GM23338 (cell line): ENCODE measurements at regions not wholly inside any gene's neighbourhood (a gene's known extent, or its start where the extent isn't known, plus 50 kb on each side); places are given as distances from the start of the nearest gene placed in this dataset.

Source experiments
- ATAC-seq: fragments of 200-7000 bp; cut with Tn5 transposase; 3 replicates; pipeline ENCODE4 v1.9.1; 2020
- DNase-seq: peaks from one replicate; pipeline ENCODE4 v3.0.0-alpha.2; 2015; ENCODE audit warnings: low spot score
- H2AFZ ChIP-seq: fragments of 200-600 bp; sonication (generic); 2 replicates; pipeline ENCODE4 v1.8.0; 2016; ENCODE audit warnings: antibody characterized with exemption, mild to moderate bottlenecking, moderate library complexity
- H3F3A ChIP-seq: fragments of 200-600 bp; sonication (generic); replicated peaks from 2 replicates; pipeline ENCODE4 v1.8.0; 2017; ENCODE audit warnings: antibody characterized with exemption, mixed run types, low read depth
- H3K27ac ChIP-seq: fragments of 200-600 bp; sonication (generic); 2 replicates; pipeline ENCODE4 v1.6.1; 2016; ENCODE audit warnings: low read depth
- H3K27me3 ChIP-seq: fragments of 200-600 bp; sonication (generic); 2 replicates; pipeline ENCODE4 v1.8.0; 2016; ENCODE audit warnings: mild to moderate bottlenecking, mixed run types, moderate library complexity; ENCODE audit not compliant: insufficient read depth
- H3K36me3 ChIP-seq: fragments of 200-600 bp; sonication (generic); 2 replicates; pipeline ENCODE4 v1.8.0; 2016; ENCODE audit warnings: mild to moderate bottlenecking; ENCODE audit not compliant: insufficient read depth
- H3K4me1 ChIP-seq: fragments of 200-600 bp; sonication (generic); 2 replicates; pipeline ENCODE4 v1.8.0; 2016; ENCODE audit warnings: mild to moderate bottlenecking, moderate library complexity; ENCODE audit not compliant: insufficient read depth
- H3K4me2 ChIP-seq: fragments of 200-600 bp; sonication (generic); 2 replicates; pipeline ENCODE4 v1.7.1; 2017; ENCODE audit warnings: mixed run types
- H3K4me3 ChIP-seq: fragments of 200-600 bp; sonication (generic); 2 replicates; pipeline ENCODE4 v1.6.1; 2016; ENCODE audit warnings: mixed run types
- H3K79me2 ChIP-seq: fragments of 200-600 bp; sonication (generic); replicated peaks from 2 replicates; pipeline ENCODE4 v1.8.0; 2017; ENCODE audit warnings: mild to moderate bottlenecking; ENCODE audit not compliant: insufficient read depth
- H3K9me2 ChIP-seq: fragments of 200-600 bp; sonication (generic); 2 replicates; pipeline ENCODE4 v1.8.0; 2017; ENCODE audit not compliant: insufficient read depth
- H4K20me1 ChIP-seq: fragments of 200-600 bp; sonication (generic); replicated peaks from 2 replicates; pipeline ENCODE4 v1.8.0; 2017; ENCODE audit warnings: mild to moderate bottlenecking; ENCODE audit not compliant: insufficient read depth
- H3K27ac Mint-ChIP-seq: 2 replicates; pipeline ENCODE4 v1.8.0; 2020; ENCODE audit warnings: inconsistent platforms, mild to moderate bottlenecking, moderate library complexity, mixed read lengths
- H3K27me3 Mint-ChIP-seq: 3 replicates; pipeline ENCODE4 v1.8.0; 2022; ENCODE audit warnings: low read depth, mild to moderate bottlenecking, moderate library complexity, mixed read lengths, inconsistent platforms; ENCODE audit not compliant: insufficient read depth, poor library complexity
- H3K36me3 Mint-ChIP-seq: 3 replicates; pipeline ENCODE4 v1.8.0; 2021; ENCODE audit warnings: low read depth, mild to moderate bottlenecking, inconsistent platforms, moderate library complexity, mixed read lengths
- H3K4me1 Mint-ChIP-seq: 3 replicates; pipeline ENCODE4 v1.8.0; 2020; ENCODE audit warnings: mild to moderate bottlenecking, inconsistent platforms, mixed read lengths
- H3K4me3 Mint-ChIP-seq: 3 replicates; pipeline ENCODE4 v1.8.0; 2021; ENCODE audit warnings: moderate library complexity, mild to moderate bottlenecking, inconsistent platforms, mixed read lengths
- H3K9me3 Mint-ChIP-seq: 3 replicates; pipeline ENCODE4 v1.8.0; 2020; ENCODE audit warnings: moderate library complexity, mild to moderate bottlenecking, inconsistent platforms, mixed read lengths
- CREB1 ChIP-seq: fragments of 250-450 bp; sonication (Bioruptor Pico); IDR thresholded peaks from 2 replicates; pipeline ENCODE4 v1.5.0; 2020; ENCODE audit warnings: low read depth, mild to moderate bottlenecking, moderate library complexity
- EZH2 ChIP-seq: fragments of 200-600 bp; sonication (generic); IDR thresholded peaks from one replicate; pipeline ENCODE4 v1.8.0; 2017; ENCODE audit warnings: antibody characterized with exemption, mild to moderate bottlenecking, low read depth; ENCODE audit not compliant: unreplicated experiment
- EZH2phosphoT487 ChIP-seq: fragments of 200-600 bp; sonication (generic); IDR thresholded peaks from one replicate; pipeline ENCODE4 v1.8.1; 2018; ENCODE audit warnings: antibody characterized with exemption; ENCODE audit not compliant: unreplicated experiment
- JUNB ChIP-seq: IDR thresholded peaks from one replicate; pipeline ENCODE4 v1.6.1; 2016; ENCODE audit warnings: antibody characterized with exemption; ENCODE audit not compliant: unreplicated experiment
- NANOG ChIP-seq: IDR thresholded peaks from 2 replicates; pipeline ENCODE4 v1.6.1; 2016; ENCODE audit warnings: antibody characterized with exemption, borderline replicate concordance
- POLR2AphosphoS5 ChIP-seq: IDR thresholded peaks from 2 replicates; pipeline ENCODE4 v1.6.1; 2016; ENCODE audit warnings: antibody characterized with exemption, low read depth
- STAT1 ChIP-seq: IDR thresholded peaks from one replicate; pipeline ENCODE4 v1.6.1; 2016; ENCODE audit warnings: antibody characterized with exemption; ENCODE audit not compliant: unreplicated experiment
- ZNF114 ChIP-seq: fragments of 250-450 bp; sonication (Bioruptor Pico); IDR thresholded peaks from 2 replicates; pipeline ENCODE4 v1.5.0; 2020; ENCODE audit warnings: mild to moderate bottlenecking, moderate library complexity
- ZNF331 ChIP-seq: fragments of 250-450 bp; sonication (Bioruptor Pico); IDR thresholded peaks from 2 replicates; pipeline ENCODE4 v1.5.0; 2020; ENCODE audit warnings: low read depth, mild to moderate bottlenecking, moderate library complexity
- TF ChIP-seq, protein P1 (sequence below): IDR thresholded peaks from 2 replicates; pipeline ENCODE4 v1.6.1; 2016; ENCODE audit warnings: antibody characterized with exemption
- TF ChIP-seq, protein P2 (sequence below): IDR thresholded peaks from one replicate; pipeline ENCODE4 v1.6.1; 2018; ENCODE audit warnings: antibody characterized with exemption; ENCODE audit not compliant: unreplicated experiment
- TF ChIP-seq, protein P3 (sequence below), 2 experiments: fragments of 200-600 bp in 1 of 2; sonication (generic) in 1 of 2; conservative IDR thresholded peaks; 2 replicates each; pipeline versions ENCODE4 v1.5.1 to v1.6.1; 2016 to 2017; ENCODE audit warnings: antibody characterized with exemption in 2 of 2, low read depth in 2 of 2, mild to moderate bottlenecking in 2 of 2, moderate library complexity in 1 of 2
- TF ChIP-seq, protein P4 (sequence below): fragments of 250-450 bp; sonication (Bioruptor Pico); IDR thresholded peaks from 2 replicates; pipeline ENCODE4 v1.5.0; 2020; ENCODE audit warnings: mild to moderate bottlenecking, moderate library complexity

DNA sequence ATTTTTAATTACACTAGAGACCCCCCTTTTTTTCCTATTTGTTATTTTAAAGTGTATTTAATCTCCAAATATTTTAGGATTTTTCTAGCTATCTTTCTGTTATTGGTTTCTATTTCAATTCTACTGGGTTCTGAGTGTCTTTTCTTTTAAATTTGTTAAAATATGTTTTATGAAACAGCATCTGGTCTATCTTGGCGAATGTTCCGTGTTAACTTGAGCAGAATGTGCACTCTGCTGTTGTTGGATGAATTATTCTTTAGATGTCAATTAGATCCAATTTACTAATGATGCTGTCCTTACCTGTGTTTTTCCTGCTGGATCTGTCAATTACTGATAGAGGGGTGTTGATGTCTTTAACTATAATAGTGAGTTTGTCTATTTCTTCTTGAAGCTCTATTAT, 462.0 kb upstream of the CNTN3 start:
- H3K27ac Mint-ChIP-seq, result no peak overlapping the region
- ATAC-seq, result no peak

More for the DNA sequence above, 462.0 kb upstream of the CNTN3 start:
- Histone ChIP-seq H3K27me3 (no peaks in the 10 kb centered on the region), H3K79me2 (no peaks in the 10 kb centered on the region), H3F3A (no peaks in the 10 kb centered on the region), H3K27ac (no peak overlapping the region), H3K4me3 (no peak overlapping the region), H3K36me3 (no peaks in the 10 kb centered on the region), H3K4me1 (no peaks in the 10 kb centered on the region), H3K9me2 (no peaks in the 10 kb centered on the region), H4K20me1 (no peaks in the 10 kb centered on the region), H3K4me2 (no peak overlapping the region), H2AFZ (no peak overlapping the region)
- Mint-ChIP-seq H3K4me3 (no peak overlapping the region), H3K4me1 (no peaks in the 10 kb centered on the region), H3K9me3 (no peaks in the 10 kb centered on the region), H3K27me3 (no peaks in the 10 kb centered on the region), H3K36me3 (no peaks in the 10 kb centered on the region)
- TF ChIP-seq, protein P1, sequence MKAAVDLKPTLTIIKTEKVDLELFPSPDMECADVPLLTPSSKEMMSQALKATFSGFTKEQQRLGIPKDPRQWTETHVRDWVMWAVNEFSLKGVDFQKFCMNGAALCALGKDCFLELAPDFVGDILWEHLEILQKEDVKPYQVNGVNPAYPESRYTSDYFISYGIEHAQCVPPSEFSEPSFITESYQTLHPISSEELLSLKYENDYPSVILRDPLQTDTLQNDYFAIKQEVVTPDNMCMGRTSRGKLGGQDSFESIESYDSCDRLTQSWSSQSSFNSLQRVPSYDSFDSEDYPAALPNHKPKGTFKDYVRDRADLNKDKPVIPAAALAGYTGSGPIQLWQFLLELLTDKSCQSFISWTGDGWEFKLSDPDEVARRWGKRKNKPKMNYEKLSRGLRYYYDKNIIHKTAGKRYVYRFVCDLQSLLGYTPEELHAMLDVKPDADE, result no peak
- TF ChIP-seq ZNF331 (CRISPR knock-in tag) (no peak), EZH2phosphoT487 (no peak), CREB1 (no peak), JUNB (no peak), STAT1 (no peak), EZH2 (no peak), POLR2AphosphoS5 (no peak), ZNF114 (CRISPR knock-in tag) (no peak), NANOG (no peak)
- TF ChIP-seq, protein P2, sequence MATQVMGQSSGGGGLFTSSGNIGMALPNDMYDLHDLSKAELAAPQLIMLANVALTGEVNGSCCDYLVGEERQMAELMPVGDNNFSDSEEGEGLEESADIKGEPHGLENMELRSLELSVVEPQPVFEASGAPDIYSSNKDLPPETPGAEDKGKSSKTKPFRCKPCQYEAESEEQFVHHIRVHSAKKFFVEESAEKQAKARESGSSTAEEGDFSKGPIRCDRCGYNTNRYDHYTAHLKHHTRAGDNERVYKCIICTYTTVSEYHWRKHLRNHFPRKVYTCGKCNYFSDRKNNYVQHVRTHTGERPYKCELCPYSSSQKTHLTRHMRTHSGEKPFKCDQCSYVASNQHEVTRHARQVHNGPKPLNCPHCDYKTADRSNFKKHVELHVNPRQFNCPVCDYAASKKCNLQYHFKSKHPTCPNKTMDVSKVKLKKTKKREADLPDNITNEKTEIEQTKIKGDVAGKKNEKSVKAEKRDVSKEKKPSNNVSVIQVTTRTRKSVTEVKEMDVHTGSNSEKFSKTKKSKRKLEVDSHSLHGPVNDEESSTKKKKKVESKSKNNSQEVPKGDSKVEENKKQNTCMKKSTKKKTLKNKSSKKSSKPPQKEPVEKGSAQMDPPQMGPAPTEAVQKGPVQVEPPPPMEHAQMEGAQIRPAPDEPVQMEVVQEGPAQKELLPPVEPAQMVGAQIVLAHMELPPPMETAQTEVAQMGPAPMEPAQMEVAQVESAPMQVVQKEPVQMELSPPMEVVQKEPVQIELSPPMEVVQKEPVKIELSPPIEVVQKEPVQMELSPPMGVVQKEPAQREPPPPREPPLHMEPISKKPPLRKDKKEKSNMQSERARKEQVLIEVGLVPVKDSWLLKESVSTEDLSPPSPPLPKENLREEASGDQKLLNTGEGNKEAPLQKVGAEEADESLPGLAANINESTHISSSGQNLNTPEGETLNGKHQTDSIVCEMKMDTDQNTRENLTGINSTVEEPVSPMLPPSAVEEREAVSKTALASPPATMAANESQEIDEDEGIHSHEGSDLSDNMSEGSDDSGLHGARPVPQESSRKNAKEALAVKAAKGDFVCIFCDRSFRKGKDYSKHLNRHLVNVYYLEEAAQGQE, result no peak
- TF ChIP-seq, protein P3, sequence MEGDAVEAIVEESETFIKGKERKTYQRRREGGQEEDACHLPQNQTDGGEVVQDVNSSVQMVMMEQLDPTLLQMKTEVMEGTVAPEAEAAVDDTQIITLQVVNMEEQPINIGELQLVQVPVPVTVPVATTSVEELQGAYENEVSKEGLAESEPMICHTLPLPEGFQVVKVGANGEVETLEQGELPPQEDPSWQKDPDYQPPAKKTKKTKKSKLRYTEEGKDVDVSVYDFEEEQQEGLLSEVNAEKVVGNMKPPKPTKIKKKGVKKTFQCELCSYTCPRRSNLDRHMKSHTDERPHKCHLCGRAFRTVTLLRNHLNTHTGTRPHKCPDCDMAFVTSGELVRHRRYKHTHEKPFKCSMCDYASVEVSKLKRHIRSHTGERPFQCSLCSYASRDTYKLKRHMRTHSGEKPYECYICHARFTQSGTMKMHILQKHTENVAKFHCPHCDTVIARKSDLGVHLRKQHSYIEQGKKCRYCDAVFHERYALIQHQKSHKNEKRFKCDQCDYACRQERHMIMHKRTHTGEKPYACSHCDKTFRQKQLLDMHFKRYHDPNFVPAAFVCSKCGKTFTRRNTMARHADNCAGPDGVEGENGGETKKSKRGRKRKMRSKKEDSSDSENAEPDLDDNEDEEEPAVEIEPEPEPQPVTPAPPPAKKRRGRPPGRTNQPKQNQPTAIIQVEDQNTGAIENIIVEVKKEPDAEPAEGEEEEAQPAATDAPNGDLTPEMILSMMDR (conservative IDR thresholded peaks at IDR 0.05; ENCODE audit: low read depth in 2 of 2), result no peak
- TF ChIP-seq, protein P4, sequence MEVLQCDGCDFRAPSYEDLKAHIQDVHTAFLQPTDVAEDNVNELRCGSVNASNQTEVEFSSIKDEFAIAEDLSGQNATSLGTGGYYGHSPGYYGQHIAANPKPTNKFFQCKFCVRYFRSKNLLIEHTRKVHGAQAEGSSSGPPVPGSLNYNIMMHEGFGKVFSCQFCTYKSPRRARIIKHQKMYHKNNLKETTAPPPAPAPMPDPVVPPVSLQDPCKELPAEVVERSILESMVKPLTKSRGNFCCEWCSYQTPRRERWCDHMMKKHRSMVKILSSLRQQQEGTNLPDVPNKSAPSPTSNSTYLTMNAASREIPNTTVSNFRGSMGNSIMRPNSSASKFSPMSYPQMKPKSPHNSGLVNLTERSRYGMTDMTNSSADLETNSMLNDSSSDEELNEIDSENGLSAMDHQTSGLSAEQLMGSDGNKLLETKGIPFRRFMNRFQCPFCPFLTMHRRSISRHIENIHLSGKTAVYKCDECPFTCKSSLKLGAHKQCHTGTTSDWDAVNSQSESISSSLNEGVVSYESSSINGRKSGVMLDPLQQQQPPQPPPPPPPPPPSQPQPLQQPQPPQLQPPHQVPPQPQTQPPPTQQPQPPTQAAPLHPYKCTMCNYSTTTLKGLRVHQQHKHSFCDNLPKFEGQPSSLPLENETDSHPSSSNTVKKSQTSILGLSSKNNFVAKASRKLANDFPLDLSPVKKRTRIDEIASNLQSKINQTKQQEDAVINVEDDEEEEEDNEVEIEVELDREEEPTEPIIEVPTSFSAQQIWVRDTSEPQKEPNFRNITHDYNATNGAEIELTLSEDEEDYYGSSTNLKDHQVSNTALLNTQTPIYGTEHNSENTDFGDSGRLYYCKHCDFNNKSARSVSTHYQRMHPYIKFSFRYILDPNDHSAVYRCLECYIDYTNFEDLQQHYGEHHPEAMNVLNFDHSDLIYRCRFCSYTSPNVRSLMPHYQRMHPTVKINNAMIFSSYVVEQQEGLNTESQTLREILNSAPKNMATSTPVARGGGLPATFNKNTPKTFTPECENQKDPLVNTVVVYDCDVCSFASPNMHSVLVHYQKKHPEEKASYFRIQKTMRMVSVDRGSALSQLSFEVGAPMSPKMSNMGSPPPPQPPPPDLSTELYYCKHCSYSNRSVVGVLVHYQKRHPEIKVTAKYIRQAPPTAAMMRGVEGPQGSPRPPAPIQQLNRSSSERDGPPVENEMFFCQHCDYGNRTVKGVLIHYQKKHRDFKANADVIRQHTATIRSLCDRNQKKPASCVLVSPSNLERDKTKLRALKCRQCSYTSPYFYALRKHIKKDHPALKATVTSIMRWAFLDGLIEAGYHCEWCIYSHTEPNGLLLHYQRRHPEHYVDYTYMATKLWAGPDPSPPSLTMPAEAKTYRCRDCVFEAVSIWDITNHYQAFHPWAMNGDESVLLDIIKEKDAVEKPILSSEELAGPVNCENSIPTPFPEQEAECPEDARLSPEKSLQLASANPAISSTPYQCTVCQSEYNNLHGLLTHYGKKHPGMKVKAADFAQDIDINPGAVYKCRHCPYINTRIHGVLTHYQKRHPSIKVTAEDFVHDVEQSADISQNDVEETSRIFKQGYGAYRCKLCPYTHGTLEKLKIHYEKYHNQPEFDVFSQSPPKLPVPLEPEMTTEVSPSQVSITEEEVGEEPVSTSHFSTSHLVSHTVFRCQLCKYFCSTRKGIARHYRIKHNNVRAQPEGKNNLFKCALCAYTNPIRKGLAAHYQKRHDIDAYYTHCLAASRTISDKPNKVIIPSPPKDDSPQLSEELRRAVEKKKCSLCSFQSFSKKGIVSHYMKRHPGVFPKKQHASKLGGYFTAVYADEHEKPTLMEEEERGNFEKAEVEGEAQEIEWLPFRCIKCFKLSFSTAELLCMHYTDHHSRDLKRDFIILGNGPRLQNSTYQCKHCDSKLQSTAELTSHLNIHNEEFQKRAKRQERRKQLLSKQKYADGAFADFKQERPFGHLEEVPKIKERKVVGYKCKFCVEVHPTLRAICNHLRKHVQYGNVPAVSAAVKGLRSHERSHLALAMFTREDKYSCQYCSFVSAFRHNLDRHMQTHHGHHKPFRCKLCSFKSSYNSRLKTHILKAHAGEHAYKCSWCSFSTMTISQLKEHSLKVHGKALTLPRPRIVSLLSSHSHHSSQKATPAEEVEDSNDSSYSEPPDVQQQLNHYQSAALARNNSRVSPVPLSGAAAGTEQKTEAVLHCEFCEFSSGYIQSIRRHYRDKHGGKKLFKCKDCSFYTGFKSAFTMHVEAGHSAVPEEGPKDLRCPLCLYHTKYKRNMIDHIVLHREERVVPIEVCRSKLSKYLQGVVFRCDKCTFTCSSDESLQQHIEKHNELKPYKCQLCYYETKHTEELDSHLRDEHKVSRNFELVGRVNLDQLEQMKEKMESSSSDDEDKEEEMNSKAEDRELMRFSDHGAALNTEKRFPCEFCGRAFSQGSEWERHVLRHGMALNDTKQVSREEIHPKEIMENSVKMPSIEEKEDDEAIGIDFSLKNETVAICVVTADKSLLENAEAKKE (CRISPR knock-in tag), result no peak
- peak; percentile 2 for DNase-seq
